ENCODE measurements at regions not wholly inside any gene's neighbourhood (a gene's known extent, or its start where the extent isn't known, plus 50 kb on each side); places are given as distances from the start of the nearest gene placed in this dataset.

GRCh38 chr10:130809181-130809580, 502.3 kb downstream of the TCERG1L start:
- CTCF ChIA-PET: no interaction called here
- POLR2A ChIA-PET: no interaction called here
- no peak overlapping the region for H3K4me3 ChIP-seq (ENCODE audit: low read depth, low read length)
- TF ChIP-seq, protein P1, sequence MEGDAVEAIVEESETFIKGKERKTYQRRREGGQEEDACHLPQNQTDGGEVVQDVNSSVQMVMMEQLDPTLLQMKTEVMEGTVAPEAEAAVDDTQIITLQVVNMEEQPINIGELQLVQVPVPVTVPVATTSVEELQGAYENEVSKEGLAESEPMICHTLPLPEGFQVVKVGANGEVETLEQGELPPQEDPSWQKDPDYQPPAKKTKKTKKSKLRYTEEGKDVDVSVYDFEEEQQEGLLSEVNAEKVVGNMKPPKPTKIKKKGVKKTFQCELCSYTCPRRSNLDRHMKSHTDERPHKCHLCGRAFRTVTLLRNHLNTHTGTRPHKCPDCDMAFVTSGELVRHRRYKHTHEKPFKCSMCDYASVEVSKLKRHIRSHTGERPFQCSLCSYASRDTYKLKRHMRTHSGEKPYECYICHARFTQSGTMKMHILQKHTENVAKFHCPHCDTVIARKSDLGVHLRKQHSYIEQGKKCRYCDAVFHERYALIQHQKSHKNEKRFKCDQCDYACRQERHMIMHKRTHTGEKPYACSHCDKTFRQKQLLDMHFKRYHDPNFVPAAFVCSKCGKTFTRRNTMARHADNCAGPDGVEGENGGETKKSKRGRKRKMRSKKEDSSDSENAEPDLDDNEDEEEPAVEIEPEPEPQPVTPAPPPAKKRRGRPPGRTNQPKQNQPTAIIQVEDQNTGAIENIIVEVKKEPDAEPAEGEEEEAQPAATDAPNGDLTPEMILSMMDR (IDR thresholded peaks at IDR 0.05; ENCODE audit: insufficient read depth, low read length, missing control alignments): no peak
- DNase-seq (ENCODE audit: low read depth, low spot score): no peak

GRCh38 chr10:130809761-130810515, 501.6 kb downstream of the TCERG1L start:
- H3K4me3 ChIP-seq (ENCODE audit: low read depth, low read length): no peak overlapping the region
- DNase-seq (ENCODE audit: low read depth, low spot score): no peak
- TF ChIP-seq, protein P1 (IDR thresholded peaks at IDR 0.05; ENCODE audit: insufficient read depth, low read length, missing control alignments): no peak
- CTCF ChIA-PET: no interaction called here
- POLR2A ChIA-PET: no interaction called here

DNA sequence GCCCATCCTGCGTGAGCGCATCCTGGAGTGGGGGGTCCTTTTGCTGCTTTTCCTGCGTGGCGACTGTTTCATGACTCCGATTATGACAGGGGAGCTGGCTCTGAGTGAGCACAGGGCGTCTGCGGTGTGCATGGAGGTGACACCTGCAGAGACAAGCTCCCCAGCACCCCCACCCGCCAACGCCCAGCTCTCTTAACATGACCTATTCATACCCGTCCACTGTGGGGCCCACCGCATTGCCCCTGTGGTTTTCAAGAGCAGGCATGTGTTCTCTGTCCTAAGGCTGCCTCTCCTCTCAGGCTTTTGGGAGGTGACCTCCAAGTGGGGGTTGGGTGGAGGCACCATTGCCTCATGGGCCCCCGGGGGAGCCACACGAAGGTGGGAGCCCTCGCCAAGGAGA, 500.7 kb downstream of the TCERG1L start:
- no peak overlapping the region for H3K4me3 ChIP-seq (ENCODE audit: low read depth, low read length)
- POLR2A ChIA-PET: no interaction called here
- DNase-seq (ENCODE audit: low read depth, low spot score): no peak
- CTCF ChIA-PET: no interaction called here
- TF ChIP-seq, protein P1 (IDR thresholded peaks at IDR 0.05; ENCODE audit: insufficient read depth, low read length, missing control alignments): no peak

DNA sequence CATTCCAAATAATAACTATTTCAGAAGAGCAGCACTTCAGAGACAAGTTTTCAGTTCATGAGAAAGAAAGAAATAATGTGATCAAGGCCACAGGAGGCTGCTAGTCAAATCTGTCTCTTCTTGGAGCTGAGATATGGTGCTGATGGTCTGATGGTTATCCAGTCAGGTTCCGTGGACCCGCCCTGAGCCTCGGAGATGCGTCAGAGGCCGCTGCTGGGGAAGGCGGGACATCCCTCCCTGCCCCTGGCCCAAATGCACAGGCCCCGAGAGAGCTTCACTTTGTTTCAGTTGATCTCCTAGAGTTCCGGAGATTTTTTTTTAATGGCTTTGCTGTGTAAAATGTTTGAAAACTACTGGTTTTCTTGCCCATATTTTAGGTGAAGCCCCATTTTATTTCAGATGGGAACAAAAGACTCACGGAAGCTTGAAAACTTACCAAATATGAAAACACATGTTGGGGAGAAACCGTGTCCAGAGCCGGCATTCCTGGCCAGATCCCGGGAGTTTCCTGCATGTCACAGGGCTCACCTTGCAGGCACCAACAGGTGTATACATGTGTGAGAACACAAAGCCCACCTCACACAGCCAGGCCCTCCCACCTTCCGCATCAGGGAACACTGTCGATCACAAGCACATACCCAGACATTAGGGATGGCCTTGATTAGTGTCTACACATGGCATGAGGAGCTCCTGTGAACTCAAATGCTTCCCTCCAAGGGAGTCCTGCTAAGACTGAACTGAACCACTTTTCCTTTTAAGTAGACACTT, 499.0 kb downstream of the TCERG1L start:
- no peak overlapping the region for H3K4me3 ChIP-seq (ENCODE audit: low read depth, low read length)
- TF ChIP-seq, protein P1 (IDR thresholded peaks at IDR 0.05; ENCODE audit: insufficient read depth, low read length, missing control alignments): no peak
- POLR2A ChIA-PET: no interaction called here
- DNase-seq (ENCODE audit: low read depth, low spot score): no peak
- CTCF ChIA-PET: no interaction called here

GRCh38 chr10:130814610-130815009, 496.9 kb downstream of the TCERG1L start:
- POLR2A ChIA-PET: no interaction called here
- TF ChIP-seq, protein P1 (IDR thresholded peaks at IDR 0.05; ENCODE audit: insufficient read depth, low read length, missing control alignments): no peak
- no peak overlapping the region for H3K4me3 ChIP-seq (ENCODE audit: low read depth, low read length)
- CTCF ChIA-PET: no interaction called here
- DNase-seq (ENCODE audit: low read depth, low spot score): no peak

DNA sequence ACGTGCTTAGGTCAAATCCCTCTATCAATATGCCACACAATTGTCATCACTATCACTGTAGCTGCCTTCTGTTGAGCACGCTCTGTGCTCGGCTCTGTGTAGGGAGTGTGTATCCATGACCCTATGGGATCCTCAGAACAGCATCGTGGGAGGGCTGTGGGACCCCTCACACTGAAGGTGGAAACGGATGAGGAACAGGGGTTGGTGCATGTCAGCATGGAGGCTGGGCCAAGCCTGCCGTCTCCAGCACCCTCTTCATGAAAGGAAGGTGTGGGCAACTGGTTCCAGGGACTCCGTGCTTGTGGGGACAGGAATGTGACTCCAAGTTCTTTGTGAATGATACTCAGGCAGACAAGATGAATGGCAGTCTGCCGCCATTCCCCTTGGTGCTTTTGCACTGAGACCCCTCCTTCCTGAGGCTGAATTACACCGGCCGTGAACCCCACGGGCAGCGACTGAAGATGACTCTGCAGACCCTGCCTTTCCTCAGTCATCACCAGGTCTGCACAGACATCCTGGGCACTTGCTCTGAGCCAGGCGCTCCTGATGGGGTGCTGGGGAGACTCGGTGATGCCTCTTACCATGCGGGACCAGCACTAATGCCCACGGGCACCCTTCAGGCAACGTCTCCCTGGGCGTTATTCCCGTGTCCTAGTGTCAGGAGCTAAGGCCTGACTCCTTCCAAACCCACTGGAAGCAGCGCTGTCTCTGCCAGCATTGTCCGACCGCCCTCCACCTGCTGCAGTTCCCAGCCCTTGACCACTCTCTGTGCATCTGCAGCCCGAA, 495.2 kb downstream of the TCERG1L start:
- POLR2A ChIA-PET: no interaction called here
- H3K4me3 ChIP-seq (ENCODE audit: low read depth, low read length): no peak overlapping the region
- DNase-seq (ENCODE audit: low read depth, low spot score): no peak
- CTCF ChIA-PET: no interaction called here
- TF ChIP-seq, protein P1 (IDR thresholded peaks at IDR 0.05; ENCODE audit: insufficient read depth, low read length, missing control alignments): no peak
